Tibial nerve (tissue), 4 donors: ENCODE measurements at regions not wholly inside any gene's neighbourhood (a gene's known extent, or its start where the extent isn't known, plus 50 kb on each side); places are given as distances from the start of the nearest gene placed in this dataset.
A peak's percentile ranks its signal among the peaks of the same experiment; 100 is the strongest.

Experiments
- DNase-seq, 2 donors: peaks; one replicate each; pipeline ENCODE4 v3.0.0-alpha.2; 2019; ENCODE audit warnings: low spot score in 2 of 2
- H3K27ac ChIP-seq, 4 donors: fragments of 200-600 bp; sonication (generic) in 3 of 4; one replicate each; pipeline ENCODE4 v1.5.1; 2017 to 2019; ENCODE audit warnings: mild to moderate bottlenecking in 1 of 4
- H3K27me3 ChIP-seq, 2 donors: fragments of 200-600 bp; sonication (generic) in 1 of 2; one replicate each; pipeline versions ENCODE4 v1.5.1 to v1.6.0; 2017 to 2019
- H3K36me3 ChIP-seq, 3 donors: fragments of 200-600 bp; sonication (generic); one replicate each; pipeline ENCODE4 v1.5.1; 2018 to 2019
- H3K4me1 ChIP-seq, 4 donors: fragments of 200-600 bp; sonication (generic) in 3 of 4; one replicate each; pipeline ENCODE4 v1.5.1; 2017 to 2019
- H3K4me3 ChIP-seq, 4 donors: fragments of 200-600 bp; sonication (generic) in 3 of 4; one replicate each; pipeline ENCODE4 v1.5.1; 2017 to 2019; ENCODE audit warnings: mild to moderate bottlenecking in 1 of 4, moderate library complexity in 1 of 4
- H3K9me3 ChIP-seq, 4 donors: fragments of 200-600 bp; sonication (generic) in 3 of 4; one replicate each; pipeline ENCODE4 v1.5.1; 2017 to 2019
- EP300 ChIP-seq, 2 donors: sonication (generic); formaldehyde crosslinking; IDR thresholded peaks; one replicate each; pipeline ENCODE4 v1.6.1; 2017; ENCODE audit warnings: antibody characterized with exemption in 2 of 2, mild to moderate bottlenecking in 1 of 2
- POLR2A ChIP-seq, 2 donors: fragments of 450-650 bp; IDR thresholded peaks; one replicate each; pipeline ENCODE4 v1.6.1; 2017; ENCODE audit warnings: antibody characterized with exemption in 2 of 2, mild to moderate bottlenecking in 2 of 2, moderate library complexity in 2 of 2
- WGBS, 2 donors: methylation state at CpG; one replicate each; pipeline ENCODE4 v1.1.5; 2018; 5-methylcytosine and 5-hydroxymethylcytosine counted together
- TF ChIP-seq, protein P1 (sequence below), 5 experiments: fragments of 200-600 bp in 3 of 5; fragments of 450-650 bp in 2 of 5; sonication (generic) in 3 of 5; IDR thresholded peaks; one replicate each; pipeline ENCODE4 v1.5.1; 2016 to 2019; ENCODE audit warnings: antibody characterized with exemption in 5 of 5, mild to moderate bottlenecking in 3 of 5, moderate library complexity in 2 of 5

DNA sequence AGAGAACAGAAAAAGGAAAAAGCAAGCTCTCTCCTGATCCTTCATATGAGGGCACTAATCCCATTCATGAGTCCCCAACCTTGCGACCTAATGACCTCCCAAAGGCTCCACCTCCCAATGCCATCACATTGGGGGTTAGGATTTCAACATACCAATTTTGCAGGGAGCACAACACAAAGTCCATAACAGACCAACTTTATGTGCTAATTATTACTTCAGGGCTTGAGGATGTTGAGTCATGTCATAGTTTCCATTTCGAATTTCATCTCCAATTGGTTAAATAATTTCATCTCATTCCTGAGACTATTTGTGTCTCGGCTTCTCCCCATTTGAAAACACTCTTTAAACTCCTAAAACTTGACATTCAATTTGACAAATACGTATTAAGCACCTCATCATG is 69.9 kb upstream of the KLF7 start:
- no peak for DNase-seq
- no peak overlapping the region for H3K4me3 ChIP-seq
- WGBS, 2 donors = 82 to 88% methylated on average over 4 of the region's 4 CpGs
- peaks cover 0 to 25% (median 11%) of the 10 kb centered on the region in 4 donors for H3K4me1 ChIP-seq
- no peaks in the 10 kb centered on the region for H3K27me3 ChIP-seq
- no peaks in the 10 kb centered on the region for H3K36me3 ChIP-seq
- TF ChIP-seq POLR2A (IDR thresholded peaks at IDR 0.05) = no peak
- TF ChIP-seq, protein P1, sequence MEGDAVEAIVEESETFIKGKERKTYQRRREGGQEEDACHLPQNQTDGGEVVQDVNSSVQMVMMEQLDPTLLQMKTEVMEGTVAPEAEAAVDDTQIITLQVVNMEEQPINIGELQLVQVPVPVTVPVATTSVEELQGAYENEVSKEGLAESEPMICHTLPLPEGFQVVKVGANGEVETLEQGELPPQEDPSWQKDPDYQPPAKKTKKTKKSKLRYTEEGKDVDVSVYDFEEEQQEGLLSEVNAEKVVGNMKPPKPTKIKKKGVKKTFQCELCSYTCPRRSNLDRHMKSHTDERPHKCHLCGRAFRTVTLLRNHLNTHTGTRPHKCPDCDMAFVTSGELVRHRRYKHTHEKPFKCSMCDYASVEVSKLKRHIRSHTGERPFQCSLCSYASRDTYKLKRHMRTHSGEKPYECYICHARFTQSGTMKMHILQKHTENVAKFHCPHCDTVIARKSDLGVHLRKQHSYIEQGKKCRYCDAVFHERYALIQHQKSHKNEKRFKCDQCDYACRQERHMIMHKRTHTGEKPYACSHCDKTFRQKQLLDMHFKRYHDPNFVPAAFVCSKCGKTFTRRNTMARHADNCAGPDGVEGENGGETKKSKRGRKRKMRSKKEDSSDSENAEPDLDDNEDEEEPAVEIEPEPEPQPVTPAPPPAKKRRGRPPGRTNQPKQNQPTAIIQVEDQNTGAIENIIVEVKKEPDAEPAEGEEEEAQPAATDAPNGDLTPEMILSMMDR (IDR thresholded peaks at IDR 0.05) = no peak
- no peak for TF ChIP-seq EP300 (IDR thresholded peaks at IDR 0.05)
- no peak overlapping the region for H3K27ac ChIP-seq
- no peaks in the 10 kb centered on the region for H3K9me3 ChIP-seq

DNA sequence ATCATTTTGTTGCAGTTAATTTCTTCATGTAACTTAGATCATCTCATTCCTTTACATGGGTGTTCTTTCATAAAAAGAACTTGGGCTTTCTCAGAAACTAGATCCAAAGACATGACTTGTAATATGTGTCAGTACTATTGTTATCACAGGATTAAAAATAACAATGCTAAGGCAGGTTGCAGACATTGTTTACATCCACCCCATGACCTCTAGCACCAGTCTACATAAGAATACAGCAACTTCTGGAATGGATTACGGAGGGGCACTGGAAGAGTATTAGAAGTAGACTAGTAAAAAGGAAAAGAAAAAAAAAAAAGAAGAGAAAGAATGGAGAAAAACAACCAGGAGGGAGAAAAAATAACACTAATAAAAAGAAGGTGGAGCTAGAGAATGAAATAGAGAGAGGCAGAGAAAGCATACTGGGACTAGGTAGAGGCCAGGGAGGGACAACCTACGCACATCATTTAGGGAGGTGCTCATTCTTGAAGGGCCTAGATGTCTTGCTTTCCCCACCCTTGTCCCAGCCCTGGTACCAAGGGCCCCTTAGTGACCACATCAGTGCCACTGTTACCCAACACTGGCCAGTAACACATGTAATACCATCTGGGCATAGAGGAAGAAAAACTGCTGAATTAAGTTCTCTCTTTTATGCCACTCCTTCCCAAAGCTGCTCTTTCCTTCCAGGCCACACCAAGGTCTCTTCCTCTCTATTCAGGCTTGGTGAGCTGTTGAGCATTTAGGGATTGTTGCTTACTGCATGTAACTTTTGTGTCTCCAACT is 70.6 kb upstream of the KLF7 start:
- H3K27me3 ChIP-seq = no peaks in the 10 kb centered on the region
- H3K4me3 ChIP-seq = no peak overlapping the region
- no peaks in the 10 kb centered on the region for H3K36me3 ChIP-seq
- peaks cover 0 to 26% (median 11%) of the 10 kb centered on the region in 4 donors for H3K4me1 ChIP-seq
- H3K9me3 ChIP-seq = no peaks in the 10 kb centered on the region
- TF ChIP-seq, protein P1 (IDR thresholded peaks at IDR 0.05) = no peak
- TF ChIP-seq EP300 (IDR thresholded peaks at IDR 0.05) = peak in 1 of 2 donors; percentile 78
- DNase-seq = no peak
- WGBS, 2 donors = 85 to 92% methylated on average over 2 of the region's 2 CpGs
- no peak overlapping the region for H3K27ac ChIP-seq

DNA sequence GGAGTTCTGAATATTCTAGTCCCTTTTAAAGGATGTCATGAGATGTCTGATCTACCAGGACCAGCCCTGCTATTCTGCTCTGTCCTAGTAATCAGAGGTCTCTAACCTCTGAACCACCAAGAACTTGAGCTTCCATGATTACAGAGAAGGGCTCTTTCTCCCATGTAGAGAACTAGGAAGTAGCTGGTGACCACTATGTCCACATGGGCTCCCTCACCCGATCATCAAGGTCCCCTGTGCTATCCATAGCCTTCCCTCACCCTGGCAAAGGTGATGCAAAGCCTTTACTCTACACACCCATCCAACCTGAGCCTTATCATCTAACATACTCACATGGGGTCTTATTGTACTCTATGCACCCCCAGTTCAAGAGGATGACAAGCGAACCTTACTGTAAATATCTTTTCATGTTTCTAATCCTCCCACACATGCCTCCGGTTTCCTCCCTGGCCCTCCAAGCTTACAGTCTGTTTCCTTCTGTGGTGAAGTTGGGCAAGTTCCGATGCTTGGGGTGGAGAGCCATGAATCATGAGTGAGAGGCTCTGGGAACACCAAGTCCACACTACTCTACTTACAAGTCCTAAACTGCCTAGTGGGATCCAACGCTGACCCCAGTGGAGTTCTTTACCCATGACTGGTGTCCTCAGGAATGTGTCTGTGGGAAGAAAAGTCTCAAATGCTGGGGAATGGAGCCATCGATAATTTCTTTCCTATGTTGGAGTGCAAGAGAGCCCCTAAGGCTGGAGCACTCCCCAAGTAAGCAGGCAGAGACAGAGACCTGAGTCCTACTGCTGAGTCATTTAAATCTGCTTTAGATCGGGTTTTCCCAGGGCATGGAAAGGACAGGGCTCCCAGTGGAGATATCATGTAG is 73.3 kb upstream of the KLF7 start:
- H3K4me3 ChIP-seq = no peak overlapping the region
- peak in 1 of 2 donors; percentile 80 for TF ChIP-seq EP300 (IDR thresholded peaks at IDR 0.05)
- TF ChIP-seq POLR2A (IDR thresholded peaks at IDR 0.05) = no peak
- DNase-seq = peak; percentile 21 to 71
- no peaks in the 10 kb centered on the region for H3K27me3 ChIP-seq
- peak overlapping the region in 2 of 4 donors; percentile 64 to 74 for H3K27ac ChIP-seq
- H3K4me1 ChIP-seq = peaks cover 0 to 26% (median 11%) of the 10 kb centered on the region in 4 donors
- H3K9me3 ChIP-seq = no peaks in the 10 kb centered on the region
- 44 to 60% methylated on average over 7 of the region's 7 CpGs for WGBS, 2 donors
- H3K36me3 ChIP-seq = no peaks in the 10 kb centered on the region

DNA sequence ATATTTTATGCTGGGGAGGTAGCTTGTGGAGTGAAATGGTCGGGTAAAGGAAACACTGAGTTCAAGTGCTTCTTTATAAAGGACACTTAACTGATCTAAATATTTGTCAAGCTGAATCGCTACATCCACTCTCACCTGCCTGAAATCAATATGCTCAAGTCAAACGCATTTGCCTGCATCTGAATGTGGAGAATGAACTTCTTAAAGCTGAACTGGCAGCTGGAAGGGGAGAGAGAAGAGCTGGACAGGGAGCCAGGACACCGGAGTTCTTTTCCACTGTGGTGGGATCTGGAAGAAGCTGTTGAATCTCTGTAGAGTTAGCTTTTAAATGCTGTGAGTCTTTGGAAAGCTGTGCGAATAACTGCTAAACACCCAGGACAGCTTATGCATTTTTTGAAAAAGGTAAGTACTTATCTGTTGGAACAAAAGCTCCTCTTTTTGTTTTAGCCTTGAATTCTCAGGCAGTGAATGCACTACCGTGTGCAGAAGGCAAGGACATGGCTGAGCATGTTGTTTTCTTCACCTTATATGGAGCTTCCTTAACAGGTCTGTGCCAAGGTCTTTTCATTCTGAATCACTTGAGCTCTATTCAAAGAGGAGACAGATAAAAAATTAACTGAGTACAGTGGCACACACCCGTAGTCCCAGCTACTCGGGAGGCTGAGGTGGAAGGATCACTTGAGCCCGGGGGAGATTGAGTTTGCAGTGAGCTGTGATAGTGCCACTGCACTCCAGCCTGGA is 74.2 kb upstream of the KLF7 start:
- H3K4me3 ChIP-seq = no peak overlapping the region
- H3K9me3 ChIP-seq = no peaks in the 10 kb centered on the region
- H3K4me1 ChIP-seq = peaks cover 0 to 26% (median 11%) of the 10 kb centered on the region in 4 donors
- WGBS, 2 donors = 71 to 73% methylated on average over 9 of the region's 9 CpGs
- peak overlapping the region in 2 of 4 donors; percentile 62 to 74 for H3K27ac ChIP-seq
- no peaks in the 10 kb centered on the region for H3K27me3 ChIP-seq
- TF ChIP-seq, protein P1 (IDR thresholded peaks at IDR 0.05) = no peak
- TF ChIP-seq POLR2A (IDR thresholded peaks at IDR 0.05) = no peak
- no peak for TF ChIP-seq EP300 (IDR thresholded peaks at IDR 0.05)
- H3K36me3 ChIP-seq = no peaks in the 10 kb centered on the region
- DNase-seq = no peak

DNA sequence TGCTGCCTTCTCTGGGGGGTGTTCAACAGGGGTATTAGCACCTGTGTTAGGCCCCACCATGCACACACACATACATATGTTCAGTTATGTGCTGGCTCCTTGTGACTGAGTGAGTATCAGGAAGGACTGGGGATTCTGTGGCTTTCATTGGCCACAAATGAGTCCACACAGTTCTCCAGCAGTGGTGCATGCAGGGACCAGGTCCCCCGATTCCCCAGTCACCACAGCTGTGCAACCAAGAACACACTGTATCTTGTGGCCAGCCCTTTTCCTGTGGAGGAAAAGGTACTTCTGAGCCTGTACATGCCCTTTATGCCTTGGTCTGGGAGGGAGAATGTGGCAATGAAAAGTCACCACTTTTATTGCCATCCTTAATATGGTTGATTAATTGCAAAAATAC is 74.9 kb upstream of the KLF7 start:
- Histone ChIP-seq H3K27ac (no peak overlapping the region), H3K36me3 (no peaks in the 10 kb centered on the region), H3K4me1 (peaks cover 0 to 26% (median 11%) of the 10 kb centered on the region in 4 donors), H3K27me3 (no peaks in the 10 kb centered on the region), H3K9me3 (no peaks in the 10 kb centered on the region), H3K4me3 (no peak overlapping the region)
- WGBS, 2 donors = 88 to 100% methylated on average over 1 of the region's 1 CpG
- no peak for TF ChIP-seq POLR2A (IDR thresholded peaks at IDR 0.05)
- TF ChIP-seq, protein P1 (IDR thresholded peaks at IDR 0.05) = no peak
- TF ChIP-seq EP300 (IDR thresholded peaks at IDR 0.05) = no peak
- no peak for DNase-seq
